ENCODE measurements at regions not wholly inside any gene's neighbourhood (a gene's known extent, or its start where the extent isn't known, plus 50 kb on each side); places are given as distances from the start of the nearest gene placed in this dataset.

DNA sequence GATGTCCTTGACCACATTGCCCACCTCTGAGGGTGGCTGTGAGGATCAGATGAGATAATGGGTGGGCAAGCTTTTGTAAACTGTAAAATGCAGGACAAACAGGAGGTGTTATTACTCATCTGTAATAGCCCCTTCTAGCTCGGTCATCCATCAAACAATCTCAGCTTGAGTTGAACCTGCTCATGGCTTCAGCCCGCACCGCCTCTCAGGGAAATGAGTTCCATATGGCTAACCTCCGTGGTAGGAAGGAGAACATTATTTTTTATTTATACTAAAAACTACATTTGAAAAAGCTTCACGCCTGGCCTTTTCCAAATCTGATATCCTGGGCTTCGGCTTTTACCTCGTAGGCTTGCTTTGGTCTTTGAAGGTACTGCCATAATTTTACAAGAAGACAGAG is 116.2 kb upstream of the USP24 start:
- no peak for DNase-seq (ENCODE audit: low spot score)

DNA sequence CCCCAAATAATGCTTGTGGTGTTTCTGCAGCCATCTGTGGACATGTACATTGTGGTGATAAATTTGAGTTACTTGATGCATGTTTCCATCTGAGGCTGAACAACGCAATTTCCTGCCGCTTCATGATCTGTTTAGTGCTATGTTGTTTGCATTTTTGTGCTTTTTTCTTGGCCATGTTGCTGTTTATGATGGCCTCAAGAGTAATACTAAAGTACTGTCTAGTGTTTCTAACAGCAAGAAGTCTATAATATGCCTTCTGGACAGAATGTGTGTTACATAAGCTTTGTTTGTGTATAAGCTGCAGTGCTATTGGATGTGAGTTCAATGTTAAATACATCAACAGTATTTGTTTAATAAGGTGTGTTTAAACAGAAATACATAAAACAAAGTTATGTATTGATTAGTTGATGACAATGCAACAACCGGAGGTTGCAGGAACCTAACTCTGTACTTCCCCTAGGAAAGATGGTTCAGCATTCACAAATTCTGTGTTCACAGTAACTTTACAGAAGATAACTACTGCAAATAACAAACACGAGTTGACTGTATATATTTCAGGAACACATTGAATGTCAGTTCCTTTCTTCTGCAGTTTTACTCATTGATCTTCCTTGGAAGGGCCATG is 114.8 kb upstream of the USP24 start:
- no peak for DNase-seq (ENCODE audit: low spot score)

DNA sequence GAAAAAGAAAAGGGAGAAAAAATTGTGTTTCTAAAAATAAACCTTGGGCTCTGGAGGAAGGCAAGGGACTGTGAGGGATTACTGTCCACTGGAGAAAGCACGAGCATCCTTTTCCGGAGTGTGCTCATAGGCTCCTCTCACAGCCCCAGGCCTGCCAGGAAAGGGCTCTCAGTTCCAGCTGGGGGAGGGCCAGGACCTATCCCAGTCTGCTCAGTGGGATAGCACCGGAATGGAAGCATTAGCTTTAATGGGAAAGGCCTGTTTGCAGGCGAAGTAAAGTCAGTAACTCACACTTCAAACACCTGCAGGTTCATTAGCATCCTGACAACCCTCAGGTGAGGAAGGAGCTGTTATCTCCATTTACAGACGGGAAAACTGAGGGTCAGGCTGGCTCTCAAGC is 113.9 kb upstream of the USP24 start:
- DNase-seq (ENCODE audit: low spot score): no peak

DNA sequence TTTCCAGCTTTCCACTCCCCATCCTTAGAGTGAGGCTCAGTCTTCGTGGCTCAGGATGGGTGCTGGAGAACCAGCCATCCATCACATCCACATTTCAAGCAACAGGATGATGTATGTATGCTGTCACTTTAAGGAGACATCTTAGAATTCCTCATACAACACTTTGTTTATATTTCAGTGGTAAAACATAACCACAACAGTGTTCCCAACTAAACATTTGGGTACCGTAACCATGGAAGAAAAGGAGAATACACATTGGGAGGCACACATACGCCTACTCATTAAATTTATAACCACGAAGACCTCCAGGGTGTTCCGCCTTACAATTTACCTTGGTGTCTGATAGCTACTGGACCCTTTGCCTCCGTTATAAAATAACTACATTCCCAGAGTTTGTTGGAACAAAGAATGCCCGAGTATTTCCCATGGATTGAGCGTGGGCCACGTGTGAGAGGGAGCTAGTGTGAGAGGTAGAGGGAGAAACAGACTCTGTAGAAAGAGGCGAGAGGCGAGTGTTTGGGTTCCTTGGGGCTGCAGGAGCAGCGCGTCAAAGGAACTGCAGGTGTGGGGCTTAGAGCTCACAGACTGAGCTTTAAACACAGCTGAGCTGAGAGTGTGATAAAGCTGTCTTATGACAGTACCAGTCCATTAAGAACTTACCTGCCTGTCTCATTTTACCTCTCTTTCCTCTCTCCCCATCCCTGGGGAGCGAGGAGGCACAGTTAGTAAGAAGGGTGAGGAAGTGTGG is 111.5 kb upstream of the USP24 start:
- DNase-seq (ENCODE audit: low spot score): no peak

DNA sequence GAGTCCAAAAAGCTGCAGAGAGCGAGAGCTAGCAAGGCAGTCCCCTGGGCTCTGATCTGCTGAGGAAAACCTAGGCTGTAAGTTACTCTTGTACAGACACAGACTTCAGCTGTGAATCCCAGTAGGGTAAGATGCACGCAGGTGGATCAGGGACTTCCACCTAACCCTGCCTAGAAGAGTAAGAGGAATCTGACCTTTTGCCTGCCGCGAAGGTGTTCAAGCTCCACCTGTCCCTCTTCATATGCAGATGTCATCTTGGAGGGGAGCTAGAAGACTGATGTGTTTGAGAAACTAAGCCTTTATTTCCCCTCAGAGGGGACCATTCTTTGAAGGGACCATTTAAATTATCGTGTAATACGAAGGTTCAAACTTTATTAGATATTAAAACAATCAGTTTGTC is 108.6 kb upstream of the USP24 start:
- DNase-seq (ENCODE audit: low spot score): no peak

- no peak for DNase-seq (ENCODE audit: low spot score)
These were observed 107.7 kb upstream of the USP24 start for GRCh38 chr1:55322842-55323241.

GRCh38 chr1:55321942-55322341 is 106.8 kb upstream of the USP24 start:
- no peak for DNase-seq (ENCODE audit: low spot score)

- no peak for DNase-seq (ENCODE audit: low spot score)
These were observed 105.7 kb upstream of the USP24 start for GRCh38 chr1:55320891-55321290.

- no peak for DNase-seq (ENCODE audit: low spot score)
These were observed 103.1 kb upstream of the USP24 start for GRCh38 chr1:55318116-55318817.

DNA sequence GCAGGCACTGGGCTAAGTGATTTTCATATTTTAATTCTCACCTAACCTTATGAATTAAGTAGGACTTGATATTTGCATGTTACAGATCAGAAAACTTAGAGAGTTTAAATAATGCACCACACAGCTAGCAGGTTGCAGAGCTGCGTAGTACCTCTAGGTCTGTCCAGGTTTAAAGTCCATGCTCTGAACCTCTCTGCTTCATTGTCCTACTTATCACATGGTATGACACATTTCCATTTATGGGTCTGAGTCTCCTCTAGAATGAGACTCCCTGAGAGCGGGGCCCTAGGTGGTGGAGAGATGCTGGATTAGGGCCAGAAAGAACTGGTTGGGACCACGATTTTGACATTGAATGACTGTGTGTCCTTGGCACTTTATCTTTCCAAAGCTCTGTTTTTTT is 102.5 kb upstream of the USP24 start:
- no peak for DNase-seq (ENCODE audit: low spot score)

DNA sequence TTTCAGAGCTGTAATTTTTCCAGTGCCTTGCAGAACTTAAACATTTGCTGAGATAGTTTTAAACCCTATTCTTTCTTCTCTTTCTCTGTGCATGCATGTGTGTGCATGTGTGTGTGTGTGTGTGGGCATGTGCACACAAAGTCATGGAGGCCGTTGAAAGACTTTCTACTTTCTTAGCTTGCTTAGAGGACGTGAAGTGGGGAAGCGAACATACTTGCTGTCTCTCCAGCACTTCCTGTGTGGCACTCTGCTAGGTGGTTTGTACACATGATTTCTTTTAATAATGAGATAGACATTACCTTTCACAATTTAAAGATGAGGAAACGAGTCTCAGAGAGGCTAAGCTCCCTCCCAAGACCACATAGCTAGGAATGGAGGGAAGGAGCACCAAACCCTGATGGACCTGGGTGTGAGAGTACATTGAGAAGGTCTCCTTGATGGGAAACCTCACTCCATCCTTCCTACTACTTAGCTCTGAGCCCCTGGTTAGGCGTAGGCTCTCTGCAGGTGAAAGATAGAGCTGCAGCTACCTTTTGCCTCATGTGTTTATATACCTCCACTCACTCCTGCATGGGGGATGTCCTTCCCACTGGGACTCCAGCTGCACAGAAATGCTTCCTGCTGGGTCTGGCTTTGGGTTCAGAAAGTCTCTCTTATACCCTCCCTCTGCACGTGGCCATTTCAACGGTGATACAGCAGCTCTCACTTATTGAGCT is 101.9 kb upstream of the USP24 start:
- DNase-seq (ENCODE audit: low spot score): no peak

DNA sequence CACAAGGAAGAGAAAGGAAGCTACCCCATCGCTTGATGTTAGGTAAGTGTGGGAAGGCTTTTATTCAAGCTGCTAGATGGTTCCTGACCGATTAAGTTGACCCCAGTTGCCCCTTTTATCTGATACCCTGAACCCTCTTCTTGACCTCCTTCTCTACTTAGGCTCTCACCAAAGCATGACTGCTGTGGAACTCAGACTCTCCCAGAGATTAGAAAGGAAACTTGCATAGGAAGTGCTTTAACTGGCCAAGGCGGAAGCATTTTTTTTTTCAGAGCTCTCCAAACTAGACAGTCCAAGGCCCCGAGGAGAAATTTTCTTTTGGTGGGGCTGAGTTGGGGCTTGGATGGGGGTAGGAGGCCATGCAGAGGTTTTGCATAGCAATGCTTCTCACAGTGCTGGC is 101.3 kb upstream of the USP24 start:
- no peak for DNase-seq (ENCODE audit: low spot score)

- DNase-seq (ENCODE audit: low spot score): no peak
These were observed 100.4 kb upstream of the USP24 start for GRCh38 chr1:55315552-55315951.

- no peak for DNase-seq (ENCODE audit: low spot score)
These were observed 99.6 kb upstream of the USP24 start for GRCh38 chr1:55314740-55315139.

GRCh38 chr1:55313903-55314302 is 98.7 kb upstream of the USP24 start:
- DNase-seq (ENCODE audit: low spot score): no peak

DNA sequence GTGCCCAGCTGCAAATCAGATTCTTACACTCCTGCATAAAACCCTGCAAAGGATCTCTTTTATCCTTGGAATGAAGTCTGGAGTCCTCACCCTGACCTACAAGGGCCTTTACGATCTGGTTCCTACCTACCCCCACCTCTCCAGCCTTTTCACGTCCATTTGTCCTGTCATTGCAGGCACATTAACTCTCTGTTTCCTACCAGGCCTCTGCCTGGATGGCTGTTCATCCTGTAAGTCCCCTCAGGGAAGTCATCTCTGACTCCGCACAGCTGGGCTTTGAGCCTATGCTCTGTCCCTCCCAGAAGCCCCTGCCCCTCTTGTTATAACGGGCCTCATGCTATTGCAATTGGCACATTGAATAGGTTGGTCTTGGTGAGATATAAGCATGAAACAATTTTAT is 96.8 kb upstream of the USP24 start:
- DNase-seq (ENCODE audit: low spot score): no peak

- no peak for DNase-seq (ENCODE audit: low spot score)
These were observed 96.0 kb upstream of the USP24 start for GRCh38 chr1:55311057-55311641.

GRCh38 chr1:55310505-55310971 is 95.4 kb upstream of the USP24 start:
- DNase-seq (ENCODE audit: low spot score): no peak

GRCh38 chr1:55309786-55310504 is 94.8 kb upstream of the USP24 start:
- no peak for DNase-seq (ENCODE audit: low spot score)

DNA sequence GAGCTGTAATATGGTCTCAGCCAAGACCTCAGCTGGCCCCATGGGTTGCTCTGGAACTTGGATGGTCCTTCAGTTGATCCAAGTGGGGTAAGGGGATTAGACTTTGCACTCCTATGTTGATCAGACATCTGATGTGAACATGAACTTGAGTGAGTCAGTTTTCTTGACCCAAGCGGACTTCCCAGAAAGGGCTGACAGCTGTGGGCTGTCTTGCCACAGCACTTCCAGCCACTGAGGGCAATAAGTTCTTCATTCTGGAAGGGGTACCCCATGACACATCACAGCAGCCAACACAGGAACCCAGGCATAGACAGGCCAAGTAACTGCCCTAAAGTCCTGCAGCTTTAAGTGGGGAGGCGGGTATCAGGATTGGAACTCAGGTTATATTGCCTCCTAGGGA is 93.9 kb upstream of the USP24 start:
- no peak for DNase-seq (ENCODE audit: low spot score)

- no peak for DNase-seq (ENCODE audit: low spot score)
These were observed 90.6 kb upstream of the USP24 start for GRCh38 chr1:55305735-55306134.

Data from CD4-positive, alpha-beta T cell treated with Interleukin-6 at 100 ng/mL for 8 hours (primary cell).